ENCODE measurements at regions not wholly inside any gene's neighbourhood (a gene's known extent, or its start where the extent isn't known, plus 50 kb on each side); places are given as distances from the start of the nearest gene placed in this dataset.

DNA sequence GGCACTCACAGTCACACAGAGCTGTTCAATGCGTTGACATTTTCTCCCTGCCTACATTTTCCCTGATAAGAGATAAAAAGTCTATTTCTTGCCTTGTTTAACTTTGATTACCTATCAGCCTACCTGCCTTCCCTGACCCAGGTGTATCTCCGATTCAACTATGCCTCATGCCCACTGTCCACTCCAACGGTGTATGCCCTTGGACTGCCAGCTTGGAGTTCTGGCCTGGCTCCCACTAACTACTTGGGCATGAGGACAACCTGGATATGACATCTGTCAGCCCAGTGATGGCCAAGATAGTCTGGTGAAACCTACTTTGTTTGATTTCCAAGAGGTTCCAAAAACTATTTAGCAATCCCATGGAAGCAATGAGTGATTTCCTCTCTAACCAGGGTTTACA is 93.0 kb upstream of the PELI2 start:
- no peak overlapping the region for H3K27ac ChIP-seq
- TF ChIP-seq, protein P1, sequence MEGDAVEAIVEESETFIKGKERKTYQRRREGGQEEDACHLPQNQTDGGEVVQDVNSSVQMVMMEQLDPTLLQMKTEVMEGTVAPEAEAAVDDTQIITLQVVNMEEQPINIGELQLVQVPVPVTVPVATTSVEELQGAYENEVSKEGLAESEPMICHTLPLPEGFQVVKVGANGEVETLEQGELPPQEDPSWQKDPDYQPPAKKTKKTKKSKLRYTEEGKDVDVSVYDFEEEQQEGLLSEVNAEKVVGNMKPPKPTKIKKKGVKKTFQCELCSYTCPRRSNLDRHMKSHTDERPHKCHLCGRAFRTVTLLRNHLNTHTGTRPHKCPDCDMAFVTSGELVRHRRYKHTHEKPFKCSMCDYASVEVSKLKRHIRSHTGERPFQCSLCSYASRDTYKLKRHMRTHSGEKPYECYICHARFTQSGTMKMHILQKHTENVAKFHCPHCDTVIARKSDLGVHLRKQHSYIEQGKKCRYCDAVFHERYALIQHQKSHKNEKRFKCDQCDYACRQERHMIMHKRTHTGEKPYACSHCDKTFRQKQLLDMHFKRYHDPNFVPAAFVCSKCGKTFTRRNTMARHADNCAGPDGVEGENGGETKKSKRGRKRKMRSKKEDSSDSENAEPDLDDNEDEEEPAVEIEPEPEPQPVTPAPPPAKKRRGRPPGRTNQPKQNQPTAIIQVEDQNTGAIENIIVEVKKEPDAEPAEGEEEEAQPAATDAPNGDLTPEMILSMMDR (conservative IDR thresholded peaks at IDR 0.05): no peak
- no peak for TF ChIP-seq ZFX (IDR thresholded peaks at IDR 0.05)

DNA sequence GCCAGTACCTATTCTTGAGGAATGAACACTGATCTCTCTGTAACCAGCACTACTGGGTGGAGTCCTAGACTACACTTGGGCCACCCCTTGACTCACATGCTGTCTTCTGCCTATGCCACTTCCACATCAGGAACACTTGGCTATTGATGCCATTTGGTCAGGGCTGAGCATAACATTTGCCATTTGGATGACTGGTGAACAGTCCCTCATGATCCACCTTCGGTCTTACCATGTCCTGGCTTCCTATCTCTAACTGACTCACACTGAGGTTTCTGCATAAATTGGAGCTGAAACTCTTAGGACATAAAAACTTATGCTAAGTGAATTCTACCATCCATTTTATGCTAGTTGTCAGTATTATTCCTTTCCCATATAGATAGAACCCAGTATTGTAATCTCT is 91.7 kb upstream of the PELI2 start:
- no peak overlapping the region for H3K27ac ChIP-seq
- TF ChIP-seq, protein P1 (conservative IDR thresholded peaks at IDR 0.05): no peak
- TF ChIP-seq ZFX (IDR thresholded peaks at IDR 0.05): no peak

DNA sequence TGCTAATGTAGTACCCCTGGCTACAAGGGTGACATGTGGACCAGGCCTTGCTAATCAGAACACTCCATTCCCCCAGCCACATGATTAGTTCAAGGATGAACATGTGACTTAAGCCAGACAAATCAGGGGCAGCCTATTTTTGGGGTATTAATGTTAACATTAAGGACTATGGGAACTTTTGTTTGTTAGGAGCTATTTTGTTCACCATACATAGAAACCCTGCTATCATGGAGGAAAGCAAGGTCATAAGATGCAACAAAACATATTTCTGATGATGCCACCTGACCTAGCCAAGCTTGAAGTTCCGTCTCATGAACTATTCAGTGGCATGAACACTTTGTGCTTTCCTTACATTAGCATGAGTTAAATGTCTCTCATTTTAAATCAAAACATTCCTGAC is 90.8 kb upstream of the PELI2 start:
- no peak overlapping the region for H3K27ac ChIP-seq
- TF ChIP-seq, protein P1 (conservative IDR thresholded peaks at IDR 0.05): no peak
- no peak for TF ChIP-seq ZFX (IDR thresholded peaks at IDR 0.05)

DNA sequence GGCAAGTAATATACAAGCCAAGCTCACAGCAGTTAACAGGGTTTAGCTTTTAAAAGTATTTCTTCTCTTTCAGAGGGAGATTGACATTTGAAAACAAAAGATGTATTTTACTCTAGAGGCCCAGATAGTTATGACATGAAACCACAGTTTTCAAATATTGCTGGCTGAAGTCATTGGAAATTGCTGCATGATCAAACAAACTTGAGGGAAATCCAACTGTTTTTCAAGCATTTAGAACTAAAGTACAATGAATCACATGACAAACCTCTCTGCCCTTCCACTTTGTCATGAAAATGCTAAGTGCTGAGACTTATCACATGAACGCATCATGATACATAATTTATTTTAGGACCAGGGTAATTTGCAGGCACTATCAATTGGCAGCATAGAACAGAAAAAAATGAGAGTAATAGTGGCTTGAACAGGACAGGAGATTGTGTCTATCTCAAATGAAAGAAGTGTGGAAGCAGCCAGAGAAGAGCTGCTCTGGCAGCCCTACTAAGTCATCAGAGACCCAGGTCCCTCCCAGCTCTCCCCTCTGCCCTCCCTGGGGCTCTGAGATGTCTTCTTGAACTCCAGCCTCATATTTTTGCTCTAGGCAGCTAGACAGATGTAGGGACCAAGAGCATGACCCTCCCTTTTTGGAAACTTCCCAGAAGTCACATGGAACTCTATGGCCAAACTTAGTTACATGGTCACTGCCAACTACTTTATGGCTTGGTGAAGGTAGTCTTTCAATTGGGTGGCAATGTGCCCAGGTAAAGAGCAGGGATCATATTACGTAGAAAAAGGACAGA is 90.1 kb upstream of the PELI2 start:
- no peak for TF ChIP-seq ZFX (IDR thresholded peaks at IDR 0.05)
- TF ChIP-seq, protein P1 (conservative IDR thresholded peaks at IDR 0.05): no peak
- H3K27ac ChIP-seq: no peak overlapping the region

DNA sequence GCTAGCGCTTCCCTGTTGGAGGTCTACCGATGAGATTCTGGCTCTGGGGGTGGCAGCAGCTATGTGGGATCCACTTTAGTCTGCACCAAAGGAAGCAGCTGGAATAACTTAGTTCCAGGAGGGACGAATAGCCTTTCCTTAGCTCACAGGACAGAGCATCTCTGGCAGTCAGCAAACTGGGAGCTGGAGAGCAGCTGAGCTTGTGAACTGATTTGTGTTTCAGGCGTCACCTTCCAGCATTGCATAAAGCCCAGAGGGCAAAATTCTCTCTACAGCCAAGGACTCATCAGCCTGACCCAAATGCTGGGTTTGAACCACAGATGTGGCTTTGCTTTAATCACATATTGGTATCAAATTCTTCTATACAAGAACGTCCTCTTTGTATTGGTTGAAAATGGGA is 81.9 kb upstream of the PELI2 start:
- TF ChIP-seq, protein P1 (conservative IDR thresholded peaks at IDR 0.05): no peak
- TF ChIP-seq ZFX (IDR thresholded peaks at IDR 0.05): no peak
- H3K27ac ChIP-seq: no peak overlapping the region

DNA sequence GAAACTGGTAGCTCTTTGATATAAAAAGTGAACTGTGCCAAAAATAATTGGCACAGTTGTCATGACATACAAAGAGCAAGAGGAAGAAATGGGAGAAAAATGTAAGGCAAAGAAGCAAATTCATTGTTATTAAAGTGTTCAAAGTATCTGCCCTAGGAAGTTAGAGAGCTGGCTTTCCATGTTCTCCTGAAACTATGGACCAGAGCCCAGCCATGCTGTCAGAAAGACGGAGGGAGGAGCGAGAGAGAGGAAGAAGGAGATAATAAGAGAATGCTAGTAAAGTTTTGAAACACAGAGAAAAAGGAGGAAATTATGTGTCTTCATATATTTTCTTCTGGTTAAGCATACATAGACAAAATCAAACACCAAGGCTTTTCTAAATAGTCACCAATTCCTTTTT is 78.1 kb upstream of the PELI2 start:
- TF ChIP-seq ZFX (IDR thresholded peaks at IDR 0.05): no peak
- no peak overlapping the region for H3K27ac ChIP-seq

DNA sequence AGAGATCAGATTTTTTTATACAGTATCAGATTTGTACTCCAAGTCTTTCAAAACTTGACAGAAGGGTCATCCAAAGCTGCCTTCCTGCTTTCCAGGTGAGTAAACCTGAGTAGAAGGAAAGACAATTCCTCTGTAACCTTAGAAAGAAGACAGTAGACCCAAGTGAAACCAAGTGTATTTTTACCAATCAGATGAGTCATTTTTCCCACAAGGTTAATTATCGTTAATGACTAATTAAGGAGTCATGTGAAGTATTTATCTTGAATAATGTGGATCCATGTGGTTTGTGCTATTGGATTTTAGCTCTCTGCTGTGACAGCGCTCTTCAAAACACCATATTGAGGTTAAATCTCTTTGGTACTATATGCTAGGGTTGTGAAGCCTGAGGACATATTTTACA is 74.0 kb upstream of the PELI2 start:
- no peak overlapping the region for H3K27ac ChIP-seq
- no peak for TF ChIP-seq ZFX (IDR thresholded peaks at IDR 0.05)
- TF ChIP-seq, protein P1 (conservative IDR thresholded peaks at IDR 0.05): no peak

DNA sequence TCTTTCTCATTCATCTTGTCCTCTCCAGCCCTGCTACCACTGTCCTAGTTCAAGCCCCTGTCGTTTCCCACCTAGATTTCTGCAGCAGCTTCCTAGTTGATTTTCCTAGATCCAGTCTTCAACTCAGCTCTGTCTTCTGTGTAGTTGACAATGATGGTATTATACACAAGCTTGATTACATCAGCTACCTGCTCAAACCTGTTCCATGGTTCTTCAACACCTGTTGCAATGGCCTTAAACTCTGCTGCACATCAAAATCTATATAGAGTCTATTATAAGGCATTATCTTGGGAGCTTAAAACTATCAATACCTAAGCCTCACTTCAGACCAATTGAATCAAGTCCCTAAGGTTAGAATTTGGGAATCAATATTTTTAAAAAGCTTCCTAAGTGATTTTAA is 71.7 kb upstream of the PELI2 start:
- H3K27ac ChIP-seq: no peak overlapping the region

More for the DNA sequence above, 71.7 kb upstream of the PELI2 start:
- TF ChIP-seq, protein P1 (conservative IDR thresholded peaks at IDR 0.05): no peak
- no peak for TF ChIP-seq ZFX (IDR thresholded peaks at IDR 0.05)
